ENCODE measurements at regions not wholly inside any gene's neighbourhood (a gene's known extent, or its start where the extent isn't known, plus 50 kb on each side); places are given as distances from the start of the nearest gene placed in this dataset.

- no peak for TF ChIP-seq CTCF (IDR thresholded peaks at IDR 0.05; ENCODE audit: control insufficient read depth, insufficient read depth, low read depth, low read length, missing control alignments)
- no peak for DNase-seq (ENCODE audit: low read depth)
- H3K4me3 ChIP-seq (ENCODE audit: control insufficient read depth, low read depth, low read length): no peak overlapping the region
Measured at GRCh38 chr15:59828861-59829260, 139.7 kb upstream of the BNIP2 start.

GRCh38 chr15:59828263-59828662 lies 139.1 kb upstream of the BNIP2 start:
- no peak overlapping the region for H3K4me3 ChIP-seq (ENCODE audit: control insufficient read depth, low read depth, low read length)
- TF ChIP-seq CTCF (IDR thresholded peaks at IDR 0.05; ENCODE audit: control insufficient read depth, insufficient read depth, low read depth, low read length, missing control alignments): no peak
- DNase-seq (ENCODE audit: low read depth): no peak

GRCh38 chr15:59825901-59826300 lies 136.8 kb upstream of the BNIP2 start:
- DNase-seq (ENCODE audit: low read depth): no peak

GRCh38 chr15:59821286-59821685 lies 132.2 kb upstream of the BNIP2 start:
- H3K4me3 ChIP-seq (ENCODE audit: control insufficient read depth, low read depth, low read length): no peak overlapping the region
- TF ChIP-seq CTCF (IDR thresholded peaks at IDR 0.05; ENCODE audit: control insufficient read depth, insufficient read depth, low read depth, low read length, missing control alignments): no peak
- no peak for DNase-seq (ENCODE audit: low read depth)

More at GRCh38 chr15:59825901-59826300, 136.8 kb upstream of the BNIP2 start:
- no peak overlapping the region for H3K4me3 ChIP-seq (ENCODE audit: control insufficient read depth, low read depth, low read length)
- TF ChIP-seq CTCF (IDR thresholded peaks at IDR 0.05; ENCODE audit: control insufficient read depth, insufficient read depth, low read depth, low read length, missing control alignments): no peak

GRCh38 chr15:59819092-59819491 lies 130.0 kb upstream of the BNIP2 start:
- no peak for TF ChIP-seq CTCF (IDR thresholded peaks at IDR 0.05; ENCODE audit: control insufficient read depth, insufficient read depth, low read depth, low read length, missing control alignments)
- no peak overlapping the region for H3K4me3 ChIP-seq (ENCODE audit: control insufficient read depth, low read depth, low read length)
- no peak for DNase-seq (ENCODE audit: low read depth)

- H3K4me3 ChIP-seq (ENCODE audit: control insufficient read depth, low read depth, low read length): no peak overlapping the region
- DNase-seq (ENCODE audit: low read depth): no peak
- no peak for TF ChIP-seq CTCF (IDR thresholded peaks at IDR 0.05; ENCODE audit: control insufficient read depth, insufficient read depth, low read depth, low read length, missing control alignments)
Measured at GRCh38 chr15:59818336-59818735, 129.2 kb upstream of the BNIP2 start.

- DNase-seq (ENCODE audit: low read depth): no peak
- TF ChIP-seq CTCF (IDR thresholded peaks at IDR 0.05; ENCODE audit: control insufficient read depth, insufficient read depth, low read depth, low read length, missing control alignments): no peak
- H3K4me3 ChIP-seq (ENCODE audit: control insufficient read depth, low read depth, low read length): no peak overlapping the region
Measured at GRCh38 chr15:59817834-59818233, 128.7 kb upstream of the BNIP2 start.
